ENCODE measurements at regions not wholly inside any gene's neighbourhood (a gene's known extent, or its start where the extent isn't known, plus 50 kb on each side); places are given as distances from the start of the nearest gene placed in this dataset.

DNA sequence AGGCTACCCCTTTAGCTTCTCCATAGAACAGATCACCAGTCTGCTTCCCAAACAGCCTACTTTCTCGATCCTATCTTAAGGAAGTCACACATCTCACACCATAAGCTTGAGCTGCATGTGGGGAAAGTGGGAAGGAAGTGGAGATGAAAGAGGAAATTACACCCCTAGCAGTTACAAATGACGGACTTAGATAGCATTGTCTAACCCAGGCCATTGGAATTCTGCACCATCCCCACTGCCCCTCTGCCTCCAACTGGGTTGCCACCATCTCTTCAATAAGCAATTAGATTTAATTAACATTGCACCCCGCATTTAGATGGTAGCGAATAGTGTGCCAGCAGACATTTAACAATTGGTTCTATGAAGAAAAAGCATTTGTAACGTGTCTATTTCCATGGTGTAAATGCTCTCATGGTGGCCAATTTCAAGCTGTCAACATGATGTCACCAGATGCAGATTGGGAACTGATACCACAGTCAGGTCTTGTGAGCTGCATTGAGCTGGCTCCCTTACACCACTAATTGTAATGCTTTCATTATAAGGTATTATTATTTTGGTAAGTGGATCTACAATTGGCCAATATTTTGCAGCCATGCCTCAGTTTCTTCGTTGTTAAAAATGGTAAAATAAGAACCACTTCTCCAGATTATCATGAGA is 124.7 kb downstream of the CD24 start:
- Histone ChIP-seq H3K14ac (ENCODE audit: insufficient read depth, low read length) (no peak overlapping the region), H3K56ac (ENCODE audit: insufficient read length, low read depth, low read length) (no peak overlapping the region), H2BK120ac (ENCODE audit: low read depth, low read length, poor library complexity, severe bottlenecking) (no peak overlapping the region), H3K18ac (ENCODE audit: insufficient read length, low read depth, low read length) (no peak overlapping the region), H3K4me1 (ENCODE audit: insufficient read depth, low read length) (no peaks in the 10 kb centered on the region), H3K9me3 (ENCODE audit: control insufficient read depth, low read depth, low read length) (peaks cover 7% of the 10 kb centered on the region), H3K23ac (ENCODE audit: insufficient read length, low read depth, low read length) (no peak overlapping the region), H2AK5ac (ENCODE audit: insufficient read length, low read length) (no peak overlapping the region), H3K79me1 (ENCODE audit: insufficient read depth, low read depth, low read length, poor library complexity, severe bottlenecking) (no peaks in the 10 kb centered on the region), H4K91ac (ENCODE audit: insufficient read length, low read depth, low read length) (no peak overlapping the region), H2BK15ac (ENCODE audit: low read depth, low read length) (no peak overlapping the region), H3K23me2 (ENCODE audit: insufficient read length, low read depth, low read length, poor library complexity, severe bottlenecking) (no peaks in the 10 kb centered on the region), H4K20me1 (ENCODE audit: control insufficient read depth, insufficient read depth, insufficient read length) (no peaks in the 10 kb centered on the region), H2BK5ac (ENCODE audit: insufficient read length, low read length) (no peak overlapping the region), H3K9ac (ENCODE audit: extremely low read depth, insufficient read length, low read length) (no peak overlapping the region), H3K27ac (ENCODE audit: insufficient read length, low read depth, low read length) (no peak overlapping the region), H3K79me2 (ENCODE audit: insufficient read depth, low read length) (no peaks in the 10 kb centered on the region), H2BK12ac (ENCODE audit: insufficient read length, low read depth, low read length) (no peak overlapping the region), H3K4ac (ENCODE audit: low read depth, low read length) (no peak overlapping the region), H4K5ac (ENCODE audit: insufficient read length, low read depth, low read length) (no peak overlapping the region), H2BK20ac (ENCODE audit: low read depth, low read length, poor library complexity, severe bottlenecking) (no peak overlapping the region), H3K27me3 (ENCODE audit: insufficient read depth, low read length) (no peaks in the 10 kb centered on the region), H3T11ph (ENCODE audit: low read length) (no peak overlapping the region), H3K4me2 (ENCODE audit: insufficient read depth, insufficient read length, low read length) (no peak overlapping the region), H2AFZ (ENCODE audit: low read length) (no peak overlapping the region), H4K8ac (replicated peaks; ENCODE audit: insufficient read length, low read depth, low read length) (no peak overlapping the region)
- no peak for DNase-seq
- H3K9me3 Mint-ChIP-seq: peaks cover 15 to 18% of the 10 kb centered on the region in 2 experiments
- WGBS (ENCODE audit: extremely low coverage, insufficient read length, low lambda C conversion rate): no CpG with 5 or more reads among the region's 6 CpGs
- no peaks in the 10 kb centered on the region; the same call in 1 of the 2 replicates for H3K27me3 Mint-ChIP-seq (ENCODE audit: low read depth)
- TF ChIP-seq, protein P1, sequence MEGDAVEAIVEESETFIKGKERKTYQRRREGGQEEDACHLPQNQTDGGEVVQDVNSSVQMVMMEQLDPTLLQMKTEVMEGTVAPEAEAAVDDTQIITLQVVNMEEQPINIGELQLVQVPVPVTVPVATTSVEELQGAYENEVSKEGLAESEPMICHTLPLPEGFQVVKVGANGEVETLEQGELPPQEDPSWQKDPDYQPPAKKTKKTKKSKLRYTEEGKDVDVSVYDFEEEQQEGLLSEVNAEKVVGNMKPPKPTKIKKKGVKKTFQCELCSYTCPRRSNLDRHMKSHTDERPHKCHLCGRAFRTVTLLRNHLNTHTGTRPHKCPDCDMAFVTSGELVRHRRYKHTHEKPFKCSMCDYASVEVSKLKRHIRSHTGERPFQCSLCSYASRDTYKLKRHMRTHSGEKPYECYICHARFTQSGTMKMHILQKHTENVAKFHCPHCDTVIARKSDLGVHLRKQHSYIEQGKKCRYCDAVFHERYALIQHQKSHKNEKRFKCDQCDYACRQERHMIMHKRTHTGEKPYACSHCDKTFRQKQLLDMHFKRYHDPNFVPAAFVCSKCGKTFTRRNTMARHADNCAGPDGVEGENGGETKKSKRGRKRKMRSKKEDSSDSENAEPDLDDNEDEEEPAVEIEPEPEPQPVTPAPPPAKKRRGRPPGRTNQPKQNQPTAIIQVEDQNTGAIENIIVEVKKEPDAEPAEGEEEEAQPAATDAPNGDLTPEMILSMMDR (conservative IDR thresholded peaks at IDR 0.05): no peak
- H3K36me3 Mint-ChIP-seq (ENCODE audit: insufficient read depth in 1 of 3, low read depth in 3 of 3): peaks cover 12 to 17% (median 12%) of the 10 kb centered on the region in 3 experiments
- peaks cover 8 to 16% of the 10 kb centered on the region in 2 experiments; a peak in 3 of 4 replicates for H3K4me1 Mint-ChIP-seq
- no peak overlapping the region for H3K4me3 Mint-ChIP-seq
- no peak overlapping the region for H3K27ac Mint-ChIP-seq

All from H9 (cell line).